Neural progenitor cell (in vitro differentiated cells): ENCODE measurements at regions not wholly inside any gene's neighbourhood (a gene's known extent, or its start where the extent isn't known, plus 50 kb on each side); places are given as distances from the start of the nearest gene placed in this dataset.
A peak's percentile ranks its signal among the peaks of the same experiment; 100 is the strongest.

Source experiments
- DNase-seq: peaks from one replicate; pipeline ENCODE4 v3.0.0-alpha.2; 2016; ENCODE audit warnings: low spot score
- H2AFZ ChIP-seq: fragments of 200-600 bp; sonication (generic); replicated peaks from 2 replicates; pipeline ENCODE4 v1.6.1; 2016; ENCODE audit warnings: antibody characterized with exemption
- H3F3A ChIP-seq: fragments of 200-600 bp; sonication (generic); 2 replicates; pipeline ENCODE4 v1.6.1; 2016; ENCODE audit warnings: antibody characterized with exemption, low read depth
- H3K27ac ChIP-seq: fragments of 200-600 bp; sonication (generic); 2 replicates; pipeline ENCODE4 v1.5.1; 2016; ENCODE audit warnings: mild to moderate bottlenecking
- H3K27me3 ChIP-seq: fragments of 200-600 bp; sonication (generic); 2 replicates; pipeline ENCODE4 v1.6.1; 2016; ENCODE audit warnings: mild to moderate bottlenecking, moderate library complexity
- H3K36me3 ChIP-seq: fragments of 200-600 bp; sonication (generic); 2 replicates; pipeline ENCODE4 v1.5.1; 2016
- H3K4me1 ChIP-seq: fragments of 200-600 bp; sonication (generic); 2 replicates; pipeline ENCODE4 v1.6.1; 2016; ENCODE audit warnings: mixed run types
- H3K4me2 ChIP-seq: fragments of 200-600 bp; sonication (generic); 2 replicates; pipeline ENCODE4 v1.6.1; 2016
- H3K4me3 ChIP-seq: fragments of 200-600 bp; sonication (generic); 2 replicates; pipeline ENCODE4 v1.5.1; 2016
- H3K79me2 ChIP-seq: fragments of 200-600 bp; sonication (generic); 2 replicates; pipeline ENCODE4 v1.6.1; 2016; ENCODE audit warnings: low read depth
- H3K9ac ChIP-seq: fragments of 200-600 bp; sonication (generic); 2 replicates; pipeline ENCODE4 v1.6.1; 2016
- H3K9me3 ChIP-seq: fragments of 200-600 bp; sonication (generic); 2 replicates; pipeline ENCODE4 v1.5.1; 2016; ENCODE audit warnings: low read depth
- H4K20me1 ChIP-seq: fragments of 200-600 bp; sonication (generic); 2 replicates; pipeline ENCODE4 v1.6.1; 2016; ENCODE audit warnings: low read depth
- H3K27ac Mint-ChIP-seq: 3 replicates; pipeline ENCODE4 v1.8.0; 2021; ENCODE audit warnings: mixed read lengths
- H3K27me3 Mint-ChIP-seq: 2 replicates; pipeline ENCODE4 v1.8.0; 2022; ENCODE audit warnings: low read depth, mild to moderate bottlenecking, inconsistent platforms, moderate library complexity, mixed read lengths; ENCODE audit not compliant: insufficient read depth
- H3K36me3 Mint-ChIP-seq: 3 replicates; pipeline ENCODE4 v1.8.0; 2021; ENCODE audit warnings: mixed read lengths
- H3K4me1 Mint-ChIP-seq: 3 replicates; pipeline ENCODE4 v1.8.0; 2021; ENCODE audit warnings: mixed read lengths
- H3K4me3 Mint-ChIP-seq: 3 replicates; pipeline ENCODE4 v1.8.0; 2021; ENCODE audit warnings: mild to moderate bottlenecking, moderate library complexity, mixed read lengths
- H3K9me3 Mint-ChIP-seq: 3 replicates; pipeline ENCODE4 v1.8.0; 2020; ENCODE audit warnings: mixed read lengths
- CTCF ChIP-seq: fragments of 200-600 bp; sonication (generic); IDR thresholded peaks from 2 replicates; pipeline ENCODE4 v1.5.1; 2017; ENCODE audit warnings: antibody characterized with exemption, mild to moderate bottlenecking
- EZH2 ChIP-seq: fragments of 200-600 bp; sonication (generic); IDR thresholded peaks from 2 replicates; pipeline ENCODE4 v1.6.1; 2017; ENCODE audit warnings: antibody characterized with exemption, mild to moderate bottlenecking, moderate library complexity
- EZH2phosphoT487 ChIP-seq: fragments of 200-600 bp; sonication (generic); IDR thresholded peaks from 2 replicates; pipeline ENCODE4 v1.6.1; 2017; ENCODE audit warnings: antibody characterized with exemption

GRCh38 chrX:44708470-44708869 lies 135.4 kb upstream of the DUSP21 start:
- Mint-ChIP-seq H3K4me3 (no peak overlapping the region), H3K4me1 (peaks cover 2% of the 10 kb centered on the region), H3K9me3 (peaks cover 4% of the 10 kb centered on the region), H3K27me3 (peaks cover 5% of the 10 kb centered on the region), H3K36me3 (no peaks in the 10 kb centered on the region), H3K27ac (no peak overlapping the region)
- Histone ChIP-seq H3K4me1 (no peaks in the 10 kb centered on the region), H3K79me2 (no peaks in the 10 kb centered on the region), H3F3A (no peaks in the 10 kb centered on the region), H3K36me3 (no peaks in the 10 kb centered on the region), H3K27me3 (no peaks in the 10 kb centered on the region), H4K20me1 (no peaks in the 10 kb centered on the region), H3K9me3 (no peaks in the 10 kb centered on the region), H3K4me3 (no peak overlapping the region), H2AFZ (no peak overlapping the region), H3K9ac (no peak overlapping the region), H3K27ac (no peak overlapping the region), H3K4me2 (no peak overlapping the region)
- no peak for TF ChIP-seq EZH2phosphoT487
- TF ChIP-seq EZH2: no peak
- TF ChIP-seq CTCF: no peak
- no peak for DNase-seq

- Histone ChIP-seq H3K9ac (no peak overlapping the region), H3K4me3 (no peak overlapping the region), H3K4me2 (no peak overlapping the region), H4K20me1 (no peaks in the 10 kb centered on the region), H3K4me1 (no peaks in the 10 kb centered on the region), H3K9me3 (peaks cover 3% of the 10 kb centered on the region), H3K79me2 (no peaks in the 10 kb centered on the region), H2AFZ (no peak overlapping the region), H3K27ac (no peak overlapping the region), H3K27me3 (no peaks in the 10 kb centered on the region), H3K36me3 (no peaks in the 10 kb centered on the region), H3F3A (no peaks in the 10 kb centered on the region)
- no peak for TF ChIP-seq EZH2
- TF ChIP-seq EZH2phosphoT487: no peak
- TF ChIP-seq CTCF: no peak
- Mint-ChIP-seq H3K27ac (no peak overlapping the region), H3K27me3 (peaks cover 5% of the 10 kb centered on the region), H3K4me1 (peaks cover 2% of the 10 kb centered on the region), H3K9me3 (peaks cover 5% of the 10 kb centered on the region), H3K4me3 (no peak overlapping the region), H3K36me3 (no peaks in the 10 kb centered on the region)
- no peak for DNase-seq
These were observed 137.8 kb upstream of the DUSP21 start for GRCh38 chrX:44705817-44706551.

DNA sequence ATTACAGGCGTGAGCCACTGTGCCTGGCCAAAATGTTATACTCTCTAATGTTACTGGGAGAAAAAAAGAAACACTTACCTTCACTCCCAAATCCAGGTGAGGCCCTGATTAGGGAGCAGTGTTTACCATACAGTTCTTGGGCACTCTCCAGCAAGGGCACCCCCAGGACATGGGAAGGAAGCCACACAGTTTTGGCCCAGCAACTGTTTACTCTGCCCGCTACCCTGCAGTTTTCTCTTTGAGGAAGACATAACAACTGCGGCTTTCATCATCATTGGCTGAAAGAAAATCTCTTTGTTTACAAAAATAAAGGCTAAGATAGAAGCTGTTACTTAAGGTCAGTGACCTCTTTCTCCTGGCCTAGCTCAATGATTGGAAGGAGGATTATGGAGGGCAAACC lies 145.5 kb upstream of the DUSP21 start:
- H3K36me3 Mint-ChIP-seq: no peaks in the 10 kb centered on the region
- TF ChIP-seq EZH2: no peak
- TF ChIP-seq CTCF: no peak
- no peak for TF ChIP-seq EZH2phosphoT487
- H3K4me1 Mint-ChIP-seq: no peaks in the 10 kb centered on the region
- Histone ChIP-seq H2AFZ (no peak overlapping the region), H3K4me3 (no peak overlapping the region), H3K4me1 (no peaks in the 10 kb centered on the region), H3K9me3 (peaks cover 3% of the 10 kb centered on the region), H3K27me3 (no peaks in the 10 kb centered on the region), H3K79me2 (no peaks in the 10 kb centered on the region), H3F3A (no peaks in the 10 kb centered on the region), H3K36me3 (no peaks in the 10 kb centered on the region), H3K27ac (no peak overlapping the region), H3K4me2 (no peak overlapping the region), H4K20me1 (no peaks in the 10 kb centered on the region), H3K9ac (no peak overlapping the region)
- H3K27ac Mint-ChIP-seq: no peak overlapping the region
- peaks cover 3% of the 10 kb centered on the region for H3K9me3 Mint-ChIP-seq
- no peaks in the 10 kb centered on the region for H3K27me3 Mint-ChIP-seq
- peak; percentile 36 for DNase-seq
- H3K4me3 Mint-ChIP-seq: no peak overlapping the region
